HG03039 (cell line): ENCODE measurements at regions not wholly inside any gene's neighbourhood (a gene's known extent, or its start where the extent isn't known, plus 50 kb on each side); places are given as distances from the start of the nearest gene placed in this dataset.
"Not testable (repeated sequence)": the region's sequence is repeated elsewhere in the genome, so short reads cannot be mapped to it uniquely, and the experiment has no call there.

ENCODE experiments used
- ATAC-seq: cut with Tn5 transposase; IDR thresholded peaks from one replicate; pipeline ENCODE4 v1.9.1; 2021; ENCODE audit warnings: mild to moderate bottlenecking, moderate library complexity; ENCODE audit not compliant: unreplicated experiment

GRCh38 chr16:64089697-64090096 is 1032.2 kb downstream of the CDH11 start:
- no peak for ATAC-seq

- ATAC-seq: no peak
These were observed 1033.0 kb downstream of the CDH11 start for GRCh38 chr16:64088838-64089237.

- ATAC-seq: no peak
These were observed 1036.6 kb downstream of the CDH11 start for GRCh38 chr16:64085296-64085695.

GRCh38 chr16:64084706-64085105 is 1037.2 kb downstream of the CDH11 start:
- no peak for ATAC-seq

- ATAC-seq: no peak
These were observed 1038.3 kb downstream of the CDH11 start for GRCh38 chr16:64083428-64084129.

- no peak for ATAC-seq
These were observed 1044.6 kb downstream of the CDH11 start for GRCh38 chr16:64077242-64077641.

GRCh38 chr16:64074706-64075105 is 1047.2 kb downstream of the CDH11 start:
- no peak for ATAC-seq

- ATAC-seq: not testable (repeated sequence)
These were observed 1049.6 kb downstream of the CDH11 start for GRCh38 chr16:64072131-64072730.

GRCh38 chr16:64065523-64065922 is 1056.3 kb downstream of the CDH11 start:
- no peak for ATAC-seq

- no peak for ATAC-seq
These were observed 1060.2 kb downstream of the CDH11 start for GRCh38 chr16:64061621-64062020.

GRCh38 chr16:64060631-64061030 is 1061.2 kb downstream of the CDH11 start:
- ATAC-seq: no peak

GRCh38 chr16:64058685-64059084 is 1063.2 kb downstream of the CDH11 start:
- ATAC-seq: no peak

- ATAC-seq: no peak
These were observed 1070.0 kb downstream of the CDH11 start for GRCh38 chr16:64051824-64052223.

GRCh38 chr16:64047878-64048277 is 1074.0 kb downstream of the CDH11 start:
- no peak for ATAC-seq

- no peak for ATAC-seq
These were observed 1074.7 kb downstream of the CDH11 start for GRCh38 chr16:64047207-64047606.

GRCh38 chr16:64035337-64035736 is 1086.5 kb downstream of the CDH11 start:
- no peak for ATAC-seq

- ATAC-seq: no peak
These were observed 1102.5 kb downstream of the CDH11 start for GRCh38 chr16:64019339-64019738.

GRCh38 chr16:64017796-64018195 is 1104.1 kb downstream of the CDH11 start:
- no peak for ATAC-seq

GRCh38 chr16:64013856-64014255 is 1108.0 kb downstream of the CDH11 start:
- ATAC-seq: no peak

GRCh38 chr16:64012166-64012565 is 1109.7 kb downstream of the CDH11 start:
- ATAC-seq: no peak

- no peak for ATAC-seq
These were observed 1110.2 kb downstream of the CDH11 start for GRCh38 chr16:64011650-64012049.

GRCh38 chr16:64008131-64008530 is 1113.7 kb downstream of the CDH11 start:
- no peak for ATAC-seq

- ATAC-seq: no peak
These were observed 1117.7 kb downstream of the CDH11 start for GRCh38 chr16:64004116-64004515.
